Loucy (cell line): ENCODE measurements at regions not wholly inside any gene's neighbourhood (a gene's known extent, or its start where the extent isn't known, plus 50 kb on each side); places are given as distances from the start of the nearest gene placed in this dataset.

ENCODE experiments used
- EZH2phosphoT487 ChIP-seq: fragments of 200-600 bp; IDR thresholded peaks from 2 replicates; pipeline ENCODE4 v1.6.1; 2018; ENCODE audit warnings: antibody characterized with exemption, mild to moderate bottlenecking, moderate library complexity, borderline replicate concordance
- TF ChIP-seq, protein P1 (sequence below): fragments of 200-600 bp; sonication (generic); conservative IDR thresholded peaks from 2 replicates; pipeline ENCODE4 v1.5.1; 2014; ENCODE audit warnings: mild to moderate bottlenecking, antibody characterized with exemption, low read length

DNA sequence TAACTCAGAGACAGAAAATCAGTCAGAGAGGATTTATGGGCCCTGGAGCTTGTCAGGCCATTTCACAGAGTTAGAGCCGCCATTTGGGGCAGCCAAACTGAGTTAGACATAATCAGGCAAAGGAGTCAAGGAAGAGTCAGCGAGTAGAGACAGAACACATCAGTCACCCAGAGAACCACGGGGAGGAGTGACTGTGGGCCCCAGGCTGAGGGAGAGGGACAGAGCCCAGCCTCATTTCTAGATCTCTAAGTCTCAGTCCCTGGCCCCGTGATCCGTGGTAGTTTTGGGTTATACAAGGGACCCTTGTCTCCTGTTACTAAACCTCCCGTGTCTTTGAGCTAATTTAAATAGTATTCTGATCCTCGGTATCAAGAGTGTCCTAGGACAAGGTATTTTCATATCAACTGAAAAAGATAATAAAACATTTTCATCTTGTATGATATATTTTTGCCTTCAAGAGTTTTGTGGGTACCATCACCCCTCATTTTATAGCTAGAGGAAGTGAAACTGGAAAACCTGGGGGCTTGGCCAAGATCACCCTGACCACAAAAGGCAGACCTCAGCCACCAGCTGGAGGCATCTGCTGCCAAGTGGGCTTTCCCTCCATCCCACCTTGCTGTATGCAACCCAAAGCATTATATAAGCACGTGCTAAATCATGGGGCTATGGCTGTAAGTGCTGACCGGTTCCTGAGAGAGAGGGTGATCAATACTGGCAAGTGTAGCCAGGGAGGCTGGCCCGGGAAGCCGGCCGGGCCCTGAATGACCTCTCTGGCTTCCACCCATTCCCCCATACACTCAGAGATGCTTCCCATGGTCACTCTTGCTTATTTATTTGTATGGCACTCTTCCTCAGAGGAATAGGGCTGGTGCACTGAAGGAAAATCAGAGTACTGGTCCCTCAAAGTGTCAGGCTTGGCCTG, 204.1 kb downstream of the BCOR start:
- TF ChIP-seq, protein P1, sequence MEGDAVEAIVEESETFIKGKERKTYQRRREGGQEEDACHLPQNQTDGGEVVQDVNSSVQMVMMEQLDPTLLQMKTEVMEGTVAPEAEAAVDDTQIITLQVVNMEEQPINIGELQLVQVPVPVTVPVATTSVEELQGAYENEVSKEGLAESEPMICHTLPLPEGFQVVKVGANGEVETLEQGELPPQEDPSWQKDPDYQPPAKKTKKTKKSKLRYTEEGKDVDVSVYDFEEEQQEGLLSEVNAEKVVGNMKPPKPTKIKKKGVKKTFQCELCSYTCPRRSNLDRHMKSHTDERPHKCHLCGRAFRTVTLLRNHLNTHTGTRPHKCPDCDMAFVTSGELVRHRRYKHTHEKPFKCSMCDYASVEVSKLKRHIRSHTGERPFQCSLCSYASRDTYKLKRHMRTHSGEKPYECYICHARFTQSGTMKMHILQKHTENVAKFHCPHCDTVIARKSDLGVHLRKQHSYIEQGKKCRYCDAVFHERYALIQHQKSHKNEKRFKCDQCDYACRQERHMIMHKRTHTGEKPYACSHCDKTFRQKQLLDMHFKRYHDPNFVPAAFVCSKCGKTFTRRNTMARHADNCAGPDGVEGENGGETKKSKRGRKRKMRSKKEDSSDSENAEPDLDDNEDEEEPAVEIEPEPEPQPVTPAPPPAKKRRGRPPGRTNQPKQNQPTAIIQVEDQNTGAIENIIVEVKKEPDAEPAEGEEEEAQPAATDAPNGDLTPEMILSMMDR: no peak
- TF ChIP-seq EZH2phosphoT487: no peak
